CD14-positive monocyte (primary cell): ENCODE measurements at regions not wholly inside any gene's neighbourhood (a gene's known extent, or its start where the extent isn't known, plus 50 kb on each side); places are given as distances from the start of the nearest gene placed in this dataset.
A peak's percentile ranks its signal among the peaks of the same experiment; 100 is the strongest.

Experiments used
- DNase-seq, 3 donors: peaks; one replicate each; pipeline ENCODE4 v3.0.0-alpha.2; 2011 to 2022
- H2AFZ ChIP-seq: 2 replicates; pipeline ENCODE4 v1.6.0; 2012; ENCODE audit warnings: mild to moderate bottlenecking, low read depth, low read length, inconsistent platforms; ENCODE audit not compliant: insufficient read depth, poor library complexity, severe bottlenecking
- H3K27ac ChIP-seq, 2 donors: 1 replicate in 1 of 2; 2 replicates in 1 of 2; pipeline ENCODE4 v1.5.1; 2012 to 2013; ENCODE audit warnings: low read length in 2 of 2, control low read depth in 1 of 2, inconsistent platforms in 1 of 2, low read depth in 1 of 2, mild to moderate bottlenecking in 1 of 2
- H3K27me3 ChIP-seq, 2 donors: one replicate each; pipeline versions ENCODE4 v1.6.0 to v1.6.1; 2011 to 2013; ENCODE audit warnings: low read length in 2 of 2; ENCODE audit not compliant: control insufficient read depth in 2 of 2, insufficient read depth in 2 of 2
- H3K36me3 ChIP-seq, 2 donors: replicated peaks in 1 of 2; 1 replicate in 1 of 2; 2 replicates in 1 of 2; pipeline versions ENCODE4 v1.5.1 to v1.6.1; 2012 to 2013; ENCODE audit warnings: low read length in 2 of 2, control low read depth in 1 of 2, inconsistent platforms in 1 of 2, mild to moderate bottlenecking in 1 of 2; ENCODE audit not compliant: insufficient read depth in 2 of 2, control insufficient read depth in 1 of 2
- H3K4me1 ChIP-seq, 2 donors: 1 replicate in 1 of 2; 2 replicates in 1 of 2; pipeline versions ENCODE4 v1.5.1 to v1.6.1; 2012 to 2013; ENCODE audit warnings: low read length in 2 of 2, control low read depth in 1 of 2, inconsistent platforms in 1 of 2, mild to moderate bottlenecking in 1 of 2, moderate library complexity in 1 of 2; ENCODE audit not compliant: insufficient read depth in 2 of 2, control insufficient read depth in 1 of 2
- H3K4me2 ChIP-seq: replicated peaks from 2 replicates; pipeline ENCODE3; 2012; ENCODE audit warnings: low read length, moderate library complexity, mild to moderate bottlenecking; ENCODE audit not compliant: poor library complexity, severe bottlenecking; ENCODE audit errors: extremely low read depth
- H3K4me3 ChIP-seq, 3 experiments: fragments of 200-600 bp in 1 of 3; sonication (generic) in 1 of 3; replicated peaks in 1 of 3; 1 replicate in 2 of 3; 2 replicates in 1 of 3; pipeline ENCODE4 v1.5.1; 2011 to 2013; ENCODE audit warnings: low read length in 3 of 3, mild to moderate bottlenecking in 3 of 3, control low read depth in 2 of 3, low read depth in 2 of 3, inconsistent platforms in 1 of 3, moderate library complexity in 1 of 3
- H3K79me2 ChIP-seq: 2 replicates; pipeline ENCODE4 v1.6.0; 2012; ENCODE audit warnings: mild to moderate bottlenecking, control low read depth, inconsistent platforms, low read length, moderate library complexity; ENCODE audit not compliant: insufficient read depth
- H3K9ac ChIP-seq: 2 replicates; pipeline ENCODE4 v1.6.0; 2017; ENCODE audit warnings: low read length, mild to moderate bottlenecking; ENCODE audit not compliant: insufficient read depth, poor library complexity, severe bottlenecking
- H3K9me3 ChIP-seq, 2 donors: replicated peaks in 1 of 2; 1 replicate in 1 of 2; 2 replicates in 1 of 2; pipeline versions ENCODE4 v1.5.1 to v1.6.1; 2012 to 2013; ENCODE audit warnings: low read length in 2 of 2, control low read depth in 1 of 2; ENCODE audit not compliant: control insufficient read depth in 1 of 2, insufficient read depth in 1 of 2
- H4K20me1 ChIP-seq: 2 replicates; pipeline ENCODE4 v1.6.0; 2012; ENCODE audit warnings: mild to moderate bottlenecking, low read length, control low read depth, moderate library complexity; ENCODE audit not compliant: insufficient read depth
- H3K27ac Mint-ChIP-seq, 7 donors: one replicate each; pipeline ENCODE4 v1.8.0; 2020; ENCODE audit warnings: mild to moderate bottlenecking in 7 of 7, mixed read lengths in 7 of 7, moderate library complexity in 6 of 7, inconsistent platforms in 2 of 7
- H3K27me3 Mint-ChIP-seq, 3 donors: one replicate each; pipeline ENCODE4 v1.8.0; 2021 to 2022; ENCODE audit warnings: low read depth in 3 of 3, mild to moderate bottlenecking in 3 of 3, mixed read lengths in 3 of 3, moderate library complexity in 3 of 3, inconsistent platforms in 1 of 3
- H3K36me3 Mint-ChIP-seq, 2 donors: one replicate each; pipeline ENCODE4 v1.8.0; 2020; ENCODE audit warnings: mixed read lengths in 2 of 2, inconsistent platforms in 1 of 2, mild to moderate bottlenecking in 1 of 2
- H3K4me1 Mint-ChIP-seq: one replicate; pipeline ENCODE4 v1.8.0; 2020; ENCODE audit warnings: mild to moderate bottlenecking, mixed read lengths
- H3K4me3 Mint-ChIP-seq, 2 donors: one replicate each; pipeline ENCODE4 v1.8.0; 2020; ENCODE audit warnings: mild to moderate bottlenecking in 2 of 2, mixed read lengths in 2 of 2, moderate library complexity in 1 of 2
- H3K9me3 Mint-ChIP-seq, 7 donors: one replicate each; pipeline ENCODE4 v1.8.0; 2020 to 2022; ENCODE audit warnings: mixed read lengths in 7 of 7, mild to moderate bottlenecking in 6 of 7, moderate library complexity in 6 of 7, inconsistent platforms in 2 of 7
- WGBS: methylation state at CpG from one replicate; pipeline ENCODE4 v1.1.5; 2013; ENCODE audit warnings: missing lambda C conversion rate; ENCODE audit not compliant: insufficient coverage; 5-methylcytosine and 5-hydroxymethylcytosine counted together
- intact Hi-C, 2 donors: fragments of 100-400 bp; cut with micrococcal nuclease; formaldehyde crosslinking; loops; one replicate each; pipeline versions ENCODE4 v1.15.0 to v1.15.1; 2023
- TF ChIP-seq, protein P1 (sequence below): fragments of 200-600 bp; IDR thresholded peaks from one replicate; pipeline ENCODE4 v1.8.0; 2022; ENCODE audit warnings: antibody characterized with exemption, mild to moderate bottlenecking

DNA sequence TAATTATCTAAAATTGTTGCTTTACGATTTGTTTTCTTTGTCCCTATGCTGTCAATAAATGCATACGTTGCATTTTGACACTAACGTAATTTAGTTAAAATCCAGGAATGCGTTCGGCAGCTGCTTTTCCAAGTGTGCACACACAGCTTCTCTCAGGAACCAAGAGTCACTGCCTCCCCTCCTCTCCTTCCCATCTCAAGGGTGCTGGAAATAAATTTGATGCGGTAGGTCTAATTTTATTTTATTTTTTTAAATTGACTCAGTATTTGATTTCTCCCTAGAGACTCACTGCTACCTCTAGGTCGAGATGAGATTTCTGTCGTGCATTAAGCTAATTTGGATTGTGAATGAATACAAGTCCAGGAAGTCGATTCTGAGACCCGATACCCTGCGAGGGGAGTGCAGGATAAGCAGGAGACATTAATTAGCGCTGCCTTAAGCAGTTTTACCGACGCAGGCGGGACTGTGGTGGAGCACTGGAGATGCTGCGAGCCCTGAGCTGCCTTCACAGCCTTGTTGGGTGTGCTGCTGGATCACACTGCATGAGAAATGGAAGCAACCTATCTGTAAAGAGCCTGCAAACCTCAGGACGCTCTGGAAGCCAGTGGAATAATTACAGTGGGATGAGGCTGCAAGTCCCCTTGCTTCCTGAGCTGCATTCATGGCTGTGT is 381.2 kb downstream of the C6orf118 start:
- H3K4me1 Mint-ChIP-seq = no peaks in the 10 kb centered on the region
- H3K27ac Mint-ChIP-seq = no peak overlapping the region
- Histone ChIP-seq H4K20me1 (no peaks in the 10 kb centered on the region), H3K4me1 (no peaks in the 10 kb centered on the region), H2AFZ (no peak overlapping the region), H3K27me3 (no peaks in the 10 kb centered on the region), H3K27ac (no peak overlapping the region), H3K4me2 (no peak overlapping the region), H3K36me3 (no peaks in the 10 kb centered on the region), H3K9me3 (peaks cover 4 to 8% of the 10 kb centered on the region in 2 donors), H3K79me2 (no peaks in the 10 kb centered on the region), H3K4me3 (no peak overlapping the region), H3K9ac (no peak overlapping the region)
- H3K9me3 Mint-ChIP-seq = peaks cover 0 to 4% (median 2%) of the 10 kb centered on the region in 7 donors
- no peak for DNase-seq
- TF ChIP-seq, protein P1, sequence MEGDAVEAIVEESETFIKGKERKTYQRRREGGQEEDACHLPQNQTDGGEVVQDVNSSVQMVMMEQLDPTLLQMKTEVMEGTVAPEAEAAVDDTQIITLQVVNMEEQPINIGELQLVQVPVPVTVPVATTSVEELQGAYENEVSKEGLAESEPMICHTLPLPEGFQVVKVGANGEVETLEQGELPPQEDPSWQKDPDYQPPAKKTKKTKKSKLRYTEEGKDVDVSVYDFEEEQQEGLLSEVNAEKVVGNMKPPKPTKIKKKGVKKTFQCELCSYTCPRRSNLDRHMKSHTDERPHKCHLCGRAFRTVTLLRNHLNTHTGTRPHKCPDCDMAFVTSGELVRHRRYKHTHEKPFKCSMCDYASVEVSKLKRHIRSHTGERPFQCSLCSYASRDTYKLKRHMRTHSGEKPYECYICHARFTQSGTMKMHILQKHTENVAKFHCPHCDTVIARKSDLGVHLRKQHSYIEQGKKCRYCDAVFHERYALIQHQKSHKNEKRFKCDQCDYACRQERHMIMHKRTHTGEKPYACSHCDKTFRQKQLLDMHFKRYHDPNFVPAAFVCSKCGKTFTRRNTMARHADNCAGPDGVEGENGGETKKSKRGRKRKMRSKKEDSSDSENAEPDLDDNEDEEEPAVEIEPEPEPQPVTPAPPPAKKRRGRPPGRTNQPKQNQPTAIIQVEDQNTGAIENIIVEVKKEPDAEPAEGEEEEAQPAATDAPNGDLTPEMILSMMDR = no peak
- WGBS = 82% methylated on average over 12 of the region's 17 CpGs
- peaks cover 0 to 3% (median 0%) of the 10 kb centered on the region in 3 donors for H3K27me3 Mint-ChIP-seq
- intact Hi-C loops = no loop called here
- no peaks in the 10 kb centered on the region for H3K36me3 Mint-ChIP-seq
- no peak overlapping the region for H3K4me3 Mint-ChIP-seq

DNA sequence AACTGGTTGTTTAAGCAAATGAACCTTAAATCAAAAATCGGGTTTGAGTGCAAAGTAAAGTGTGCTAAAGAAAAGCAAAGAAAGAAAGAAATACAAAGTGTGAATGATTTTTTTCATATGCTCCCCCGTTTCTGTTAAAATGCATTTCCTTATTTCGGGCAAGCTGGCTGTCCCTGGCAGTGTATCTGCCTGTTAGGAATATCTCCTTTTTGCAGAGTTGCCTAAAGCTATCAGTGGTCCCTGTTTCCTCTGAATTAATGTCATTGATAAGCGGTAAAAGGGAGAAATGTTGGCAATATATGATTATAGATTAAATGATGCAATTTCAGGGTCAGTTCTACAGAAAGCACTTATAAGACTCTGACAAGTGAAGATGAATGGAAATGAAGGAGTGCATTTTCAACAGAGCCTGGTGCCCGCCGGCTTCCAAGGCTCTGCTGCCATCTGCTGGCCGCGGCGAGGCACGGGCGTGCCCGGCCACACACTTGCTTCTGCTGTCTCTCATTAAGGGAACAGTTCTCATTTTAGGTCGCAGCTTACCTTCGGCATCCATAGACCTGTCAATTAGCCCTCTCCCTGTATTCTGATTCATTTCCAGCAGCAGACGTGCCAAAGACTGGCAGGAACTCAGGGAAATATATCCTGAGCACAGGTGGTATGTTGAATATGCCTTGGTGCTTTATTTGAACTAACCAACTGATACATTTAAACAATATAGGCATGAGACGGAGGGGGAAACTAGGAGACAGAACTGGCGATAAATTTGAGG is 381.9 kb downstream of the C6orf118 start:
- Histone ChIP-seq H3K9me3 (peaks cover 2 to 3% of the 10 kb centered on the region in 2 donors), H3K27ac (no peak overlapping the region), H3K4me1 (no peaks in the 10 kb centered on the region), H3K27me3 (no peaks in the 10 kb centered on the region), H3K9ac (no peak overlapping the region), H3K79me2 (no peaks in the 10 kb centered on the region), H2AFZ (no peak overlapping the region), H3K36me3 (no peaks in the 10 kb centered on the region), H3K4me2 (no peak overlapping the region), H4K20me1 (no peaks in the 10 kb centered on the region), H3K4me3 (no peak overlapping the region)
- TF ChIP-seq, protein P1 = peak; percentile 90
- H3K4me1 Mint-ChIP-seq = no peaks in the 10 kb centered on the region
- DNase-seq = peak; percentile 2 to 17 (median 6)
- H3K36me3 Mint-ChIP-seq = no peaks in the 10 kb centered on the region
- intact Hi-C loops = no loop called here
- 17% methylated on average over 14 of the region's 17 CpGs for WGBS
- peaks cover 0 to 2% (median 0%) of the 10 kb centered on the region in 7 donors for H3K9me3 Mint-ChIP-seq
- H3K27ac Mint-ChIP-seq = no peak overlapping the region
- peaks cover 0 to 3% (median 0%) of the 10 kb centered on the region in 3 donors for H3K27me3 Mint-ChIP-seq
- H3K4me3 Mint-ChIP-seq = no peak overlapping the region
